ENCODE measurements at regions not wholly inside any gene's neighbourhood (a gene's known extent, or its start where the extent isn't known, plus 50 kb on each side); places are given as distances from the start of the nearest gene placed in this dataset.

DNA sequence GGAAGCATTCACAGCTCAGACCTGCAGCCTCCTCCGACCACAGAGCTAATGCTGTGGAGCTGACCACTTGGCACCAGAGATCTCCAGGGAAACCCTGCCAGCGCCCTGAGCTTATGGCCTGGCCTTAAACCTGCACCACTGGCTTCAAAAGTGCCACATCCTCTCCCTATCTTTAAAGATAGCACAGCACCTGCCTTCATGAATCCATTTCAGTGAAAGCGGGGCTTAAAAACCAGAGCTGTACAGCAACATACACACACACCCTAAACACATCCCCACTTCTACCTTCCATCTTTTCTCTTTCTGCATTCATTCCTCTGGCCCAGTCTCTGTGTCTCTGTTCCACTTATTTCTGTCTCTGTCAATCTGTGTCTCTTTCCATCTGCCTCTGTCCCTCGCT is 59.8 kb upstream of the CCDC167 start:
- TF ChIP-seq POLR2A (IDR thresholded peaks at IDR 0.05; ENCODE audit: low read length) (no peak), GATA1 (IDR thresholded peaks at IDR 0.05; ENCODE audit: low read depth, low read length) (no peak)
